Mesendoderm (in vitro differentiated cells): ENCODE measurements at regions not wholly inside any gene's neighbourhood (a gene's known extent, or its start where the extent isn't known, plus 50 kb on each side); places are given as distances from the start of the nearest gene placed in this dataset.

Experiments used
- DNase-seq: peaks from one replicate; pipeline ENCODE4 v3.0.0; 2013
- H2AK5ac ChIP-seq: 2 replicates; pipeline ENCODE4 v1.6.1; 2013; ENCODE audit warnings: low read length, inconsistent platforms
- H2BK120ac ChIP-seq: 2 replicates; pipeline ENCODE4 v1.6.1; 2013; ENCODE audit warnings: low read depth, mild to moderate bottlenecking, low read length, moderate library complexity, mixed read lengths
- H2BK15ac ChIP-seq: replicated peaks from 2 replicates; pipeline ENCODE4 v1.6.1; 2013; ENCODE audit warnings: low read depth, mild to moderate bottlenecking, moderate library complexity
- H2BK5ac ChIP-seq: 2 replicates; pipeline ENCODE4 v1.6.1; 2013; ENCODE audit warnings: low read length, inconsistent platforms
- H3K18ac ChIP-seq: 2 replicates; pipeline ENCODE4 v1.6.1; 2013; ENCODE audit warnings: mild to moderate bottlenecking, low read length, mixed read lengths
- H3K23ac ChIP-seq: one replicate; pipeline ENCODE4 v1.6.1; 2013; ENCODE audit warnings: low read length
- H3K27ac ChIP-seq: 2 replicates; pipeline ENCODE4 v1.5.1; 2013; ENCODE audit warnings: low read depth, mild to moderate bottlenecking, inconsistent platforms, low read length, moderate library complexity
- H3K27me3 ChIP-seq: 2 replicates; pipeline ENCODE4 v1.6.1; 2013; ENCODE audit warnings: low read length, control low read depth, mild to moderate bottlenecking, inconsistent platforms; ENCODE audit not compliant: insufficient read depth, poor library complexity
- H3K36me3 ChIP-seq: 2 replicates; pipeline ENCODE4 v1.6.1; 2013; ENCODE audit warnings: low read length, inconsistent platforms; ENCODE audit not compliant: control insufficient read depth, insufficient read depth
- H3K4ac ChIP-seq: one replicate; pipeline ENCODE4 v1.6.1; 2013; ENCODE audit warnings: low read depth, mild to moderate bottlenecking, low read length, moderate library complexity
- H3K4me1 ChIP-seq: 2 replicates; pipeline ENCODE4 v1.6.1; 2013; ENCODE audit warnings: low read depth, low read length, inconsistent platforms; ENCODE audit not compliant: control insufficient read depth
- H3K4me2 ChIP-seq: 2 replicates; pipeline ENCODE4 v1.6.1; 2013; ENCODE audit warnings: low read length
- H3K4me3 ChIP-seq: 2 replicates; pipeline ENCODE4 v1.5.1; 2013; ENCODE audit warnings: mild to moderate bottlenecking, low read length
- H3K56ac ChIP-seq: one replicate; pipeline ENCODE4 v1.6.1; 2013; ENCODE audit warnings: low read length
- H3K79me1 ChIP-seq: 2 replicates; pipeline ENCODE4 v1.6.1; 2013; ENCODE audit warnings: low read length, inconsistent platforms
- H3K79me2 ChIP-seq: 2 replicates; pipeline ENCODE4 v1.6.1; 2013; ENCODE audit warnings: mild to moderate bottlenecking, low read length; ENCODE audit not compliant: control insufficient read depth, insufficient read depth
- H3K9ac ChIP-seq: 2 replicates; pipeline ENCODE4 v1.6.1; 2013; ENCODE audit warnings: low read length, inconsistent platforms
- H4K5ac ChIP-seq: one replicate; pipeline ENCODE4 v1.6.1; 2013; ENCODE audit warnings: low read length
- H4K8ac ChIP-seq: one replicate; pipeline ENCODE4 v1.6.1; 2013; ENCODE audit warnings: low read depth, mild to moderate bottlenecking, control low read depth, low read length, moderate library complexity
- WGBS: extraction: QIAGEN DNeasy Blood & Tissue Kit; methylation state at CpG from one replicate; pipeline ENCODE4 v1.1.7; 2013; ENCODE audit warnings: low lambda C conversion rate, missing lambda C conversion rate; ENCODE audit not compliant: insufficient coverage; ENCODE audit errors: extremely low coverage; 5-methylcytosine and 5-hydroxymethylcytosine counted together

DNA sequence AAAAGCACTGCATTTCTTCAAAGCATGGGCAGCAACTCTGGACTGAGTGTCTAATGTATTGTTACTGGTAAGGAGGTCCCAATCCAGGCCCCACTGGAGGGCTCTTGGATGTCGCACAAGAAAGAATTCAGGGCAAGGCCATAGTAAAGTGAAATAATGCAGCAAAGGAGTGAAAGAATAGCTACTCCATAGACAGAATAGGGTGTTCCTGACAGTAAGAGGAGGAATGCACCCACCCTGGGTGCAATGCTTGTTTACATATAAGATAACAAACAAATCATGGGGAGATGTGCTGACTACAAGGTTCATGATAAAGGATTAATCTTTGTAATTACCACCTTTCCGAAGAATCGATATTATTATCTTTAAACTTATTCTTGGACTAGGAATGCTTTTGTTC is 58.8 kb upstream of the ABCC4 start:
- Histone ChIP-seq H3K9ac (no peak overlapping the region), H2BK5ac (no peak overlapping the region), H3K36me3 (no peaks in the 10 kb centered on the region), H3K27ac (peak overlapping the region; percentile 77), H3K23ac (no peak overlapping the region), H4K8ac (no peak overlapping the region), H3K79me2 (no peaks in the 10 kb centered on the region), H3K4me1 (peaks cover 2% of the 10 kb centered on the region), H4K5ac (no peak overlapping the region), H2BK120ac (no peak overlapping the region), H3K18ac (no peak overlapping the region), H3K56ac (peak overlapping the region; percentile 8), H3K79me1 (no peaks in the 10 kb centered on the region), H3K27me3 (no peaks in the 10 kb centered on the region), H3K4me3 (no peak overlapping the region), H3K4me2 (no peak overlapping the region), H3K4ac (no peak overlapping the region), H2BK15ac (no peak overlapping the region), H2AK5ac (no peak overlapping the region)
- no CpG with 5 or more reads among the region's 3 CpGs for WGBS
- DNase-seq: peak; percentile 81

DNA sequence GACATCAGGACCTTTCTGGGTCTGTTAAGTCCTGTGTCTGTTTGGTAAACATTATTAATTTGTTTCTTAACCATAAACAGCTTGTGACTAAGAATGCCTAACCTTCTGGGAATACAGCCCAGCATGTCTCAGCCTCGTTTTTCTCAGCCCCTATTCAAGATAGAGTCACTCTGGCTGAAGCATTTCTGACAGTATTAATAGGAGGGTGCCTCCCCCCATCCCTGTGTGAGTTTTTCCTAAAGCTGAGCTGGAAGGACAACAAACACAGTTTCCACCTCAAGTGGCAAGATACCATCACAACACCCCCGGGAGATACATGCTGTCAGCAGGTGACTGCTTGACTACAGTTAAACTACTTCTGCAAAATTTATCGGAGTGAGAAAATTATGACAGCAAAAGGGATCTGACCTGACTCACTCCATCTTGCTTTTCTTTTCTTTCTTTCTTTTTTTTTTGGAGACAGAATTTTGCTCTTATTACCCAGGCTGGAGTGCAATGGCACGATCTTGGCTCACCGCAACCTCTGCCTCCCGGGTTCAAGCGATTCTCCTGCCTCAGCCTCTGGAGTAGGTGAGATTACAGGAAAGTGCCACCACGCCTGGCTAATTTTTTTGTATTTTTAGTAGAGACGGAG is 59.3 kb upstream of the ABCC4 start:
- Histone ChIP-seq H2BK5ac (no peak overlapping the region), H4K8ac (no peak overlapping the region), H3K79me2 (no peaks in the 10 kb centered on the region), H3K4me2 (no peak overlapping the region), H2BK120ac (no peak overlapping the region), H2AK5ac (no peak overlapping the region), H3K27ac (peak overlapping the region; percentile 58), H3K79me1 (no peaks in the 10 kb centered on the region), H3K56ac (no peak overlapping the region), H3K9ac (no peak overlapping the region), H3K4me1 (peaks cover 2% of the 10 kb centered on the region), H2BK15ac (no peak overlapping the region), H3K18ac (no peak overlapping the region), H3K23ac (no peak overlapping the region), H3K27me3 (no peaks in the 10 kb centered on the region), H3K36me3 (no peaks in the 10 kb centered on the region), H3K4me3 (no peak overlapping the region), H3K4ac (no peak overlapping the region), H4K5ac (no peak overlapping the region)
- DNase-seq: no peak
- no CpG with 5 or more reads among the region's 9 CpGs for WGBS

DNA sequence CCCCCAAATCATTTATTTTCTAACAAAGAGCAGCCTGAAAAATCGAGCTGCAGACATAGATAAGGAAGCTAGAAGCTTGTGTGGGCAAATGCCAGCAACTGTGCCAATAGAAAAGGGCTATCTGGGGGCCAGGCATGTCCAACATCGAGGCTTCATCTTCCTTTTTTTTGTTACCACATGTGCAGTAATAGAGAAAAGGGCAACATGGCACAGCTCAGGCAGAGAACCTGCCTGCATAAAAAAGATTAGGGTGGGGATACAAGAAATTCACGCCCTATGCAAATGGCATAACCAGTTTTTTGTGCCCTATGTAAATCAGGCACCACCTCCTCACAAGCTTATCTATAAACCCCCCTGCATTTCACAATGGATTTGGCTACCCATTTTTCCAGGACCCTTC is 60.4 kb upstream of the ABCC4 start:
- Histone ChIP-seq H2BK120ac (peak overlapping the region; percentile 51), H3K27ac (no peak overlapping the region), H3K18ac (no peak overlapping the region), H3K36me3 (no peaks in the 10 kb centered on the region), H3K4me3 (no peak overlapping the region), H3K9ac (no peak overlapping the region), H3K4ac (no peak overlapping the region), H3K23ac (no peak overlapping the region), H3K4me1 (peaks cover 2% of the 10 kb centered on the region), H4K8ac (no peak overlapping the region), H2AK5ac (no peak overlapping the region), H3K56ac (no peak overlapping the region), H3K27me3 (no peaks in the 10 kb centered on the region), H3K79me2 (no peaks in the 10 kb centered on the region), H3K79me1 (no peaks in the 10 kb centered on the region), H2BK5ac (no peak overlapping the region), H2BK15ac (no peak overlapping the region), H3K4me2 (no peak overlapping the region), H4K5ac (no peak overlapping the region)
- no peak for DNase-seq
- WGBS: no CpG with 5 or more reads among the region's 3 CpGs

DNA sequence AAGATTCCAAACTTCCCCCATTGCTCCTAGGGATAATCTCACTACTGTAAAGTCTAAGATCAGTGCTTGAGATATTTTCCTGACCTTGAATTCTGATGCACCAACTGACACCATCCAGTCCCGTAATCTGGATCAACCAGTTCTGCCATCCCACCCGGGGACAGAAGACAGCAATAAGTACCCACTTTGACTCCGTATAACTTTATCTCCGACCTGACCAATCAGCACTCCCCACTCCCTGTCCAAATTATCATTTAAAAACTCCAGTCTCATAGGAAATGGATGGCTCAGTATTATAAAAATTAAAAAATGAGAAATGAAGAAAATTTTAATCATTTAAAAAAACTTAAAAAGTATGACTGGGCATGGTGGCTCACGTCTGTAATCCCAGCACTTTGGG is 61.4 kb upstream of the ABCC4 start:
- H3K23ac ChIP-seq: no peak overlapping the region
- no peak overlapping the region for H3K9ac ChIP-seq
- WGBS: no CpG with 5 or more reads among the region's 5 CpGs
- H3K4me2 ChIP-seq: no peak overlapping the region
- no peak overlapping the region for H3K18ac ChIP-seq
- H3K79me1 ChIP-seq: no peaks in the 10 kb centered on the region
- no peak overlapping the region for H3K27ac ChIP-seq
- H3K79me2 ChIP-seq: no peaks in the 10 kb centered on the region
- H2BK15ac ChIP-seq: no peak overlapping the region
- H4K8ac ChIP-seq: no peak overlapping the region
- no peak overlapping the region for H3K4ac ChIP-seq
- no peak overlapping the region for H2BK5ac ChIP-seq
- no peak for DNase-seq
- H2AK5ac ChIP-seq: no peak overlapping the region
- no peaks in the 10 kb centered on the region for H3K36me3 ChIP-seq
- no peak overlapping the region for H3K4me3 ChIP-seq
- no peaks in the 10 kb centered on the region for H3K27me3 ChIP-seq
- H3K56ac ChIP-seq: no peak overlapping the region
- peaks cover 2% of the 10 kb centered on the region for H3K4me1 ChIP-seq
- no peak overlapping the region for H2BK120ac ChIP-seq
- H4K5ac ChIP-seq: no peak overlapping the region

DNA sequence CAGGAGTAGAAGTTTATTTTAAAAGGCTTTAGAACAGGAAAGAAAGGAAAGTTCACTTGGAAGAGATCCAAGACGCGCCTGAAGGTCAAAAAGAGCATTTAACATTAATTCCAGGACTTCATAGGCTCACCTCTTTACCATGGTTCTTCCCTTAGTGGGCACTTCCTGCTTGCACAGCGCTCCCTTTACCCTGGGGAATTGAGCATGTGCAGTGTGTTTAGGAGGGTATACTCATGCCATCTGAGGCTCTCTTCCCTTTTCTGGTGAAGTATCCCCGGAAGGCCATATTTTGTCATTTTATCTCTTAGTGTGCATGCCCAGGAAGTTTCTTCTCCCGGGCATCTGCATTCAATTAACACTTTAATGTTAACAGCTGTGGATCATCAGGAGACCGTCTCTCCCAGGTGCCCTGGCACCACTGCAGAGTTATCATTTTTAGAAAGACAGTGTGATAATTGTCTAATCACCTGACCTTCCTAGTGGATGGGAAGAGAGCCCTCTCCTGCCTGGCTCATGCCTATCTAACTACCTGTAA is 66.1 kb upstream of the ABCC4 start:
- WGBS: no CpG with 5 or more reads among the region's 6 CpGs

DNA sequence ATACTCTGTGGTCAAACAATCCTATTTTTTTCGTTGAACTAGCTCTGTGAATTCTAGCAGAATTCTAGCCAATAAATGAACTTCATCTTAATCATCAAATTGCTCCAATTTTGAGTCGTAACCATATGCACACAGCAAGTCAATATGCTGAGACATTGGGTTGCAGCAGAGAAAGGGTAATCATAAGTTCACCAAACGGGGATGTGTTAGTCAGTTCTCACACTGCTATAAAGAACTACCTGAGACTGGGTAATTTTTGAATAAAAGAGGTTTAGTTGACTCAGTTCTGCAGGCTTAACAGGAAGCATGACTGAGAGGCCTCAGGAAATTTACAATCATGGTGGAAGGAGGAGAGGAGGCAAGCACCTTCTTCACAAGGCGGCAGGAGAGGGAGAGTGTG is 67.7 kb upstream of the ABCC4 start:
- H4K5ac ChIP-seq: no peak overlapping the region
- H3K18ac ChIP-seq: no peak overlapping the region
- H3K23ac ChIP-seq: no peak overlapping the region
- no peak overlapping the region for H3K9ac ChIP-seq
- H3K4me3 ChIP-seq: no peak overlapping the region
- no peaks in the 10 kb centered on the region for H3K36me3 ChIP-seq
- no peak overlapping the region for H3K27ac ChIP-seq
- no peak overlapping the region for H2BK120ac ChIP-seq
- no peak overlapping the region for H3K56ac ChIP-seq
- H2AK5ac ChIP-seq: no peak overlapping the region
- H2BK15ac ChIP-seq: no peak overlapping the region
- DNase-seq: no peak
- H3K79me2 ChIP-seq: no peaks in the 10 kb centered on the region
- no peak overlapping the region for H3K4me2 ChIP-seq
- H3K79me1 ChIP-seq: no peaks in the 10 kb centered on the region
- H3K27me3 ChIP-seq: no peaks in the 10 kb centered on the region
- WGBS: no CpG with 5 or more reads among the region's 4 CpGs
- no peak overlapping the region for H2BK5ac ChIP-seq
- no peak overlapping the region for H3K4ac ChIP-seq
- H4K8ac ChIP-seq: no peak overlapping the region
- H3K4me1 ChIP-seq: no peaks in the 10 kb centered on the region

More for the DNA sequence above, 66.1 kb upstream of the ABCC4 start:
- no peak overlapping the region for H3K4me2 ChIP-seq
- DNase-seq: no peak
- no peak overlapping the region for H2BK5ac ChIP-seq
- H3K23ac ChIP-seq: no peak overlapping the region
- H2AK5ac ChIP-seq: no peak overlapping the region
- H3K79me1 ChIP-seq: no peaks in the 10 kb centered on the region
- H2BK120ac ChIP-seq: no peak overlapping the region
- no peak overlapping the region for H4K5ac ChIP-seq
- H3K27ac ChIP-seq: no peak overlapping the region
- H3K27me3 ChIP-seq: no peaks in the 10 kb centered on the region
- no peak overlapping the region for H3K18ac ChIP-seq
- H3K4me3 ChIP-seq: no peak overlapping the region
- H3K79me2 ChIP-seq: no peaks in the 10 kb centered on the region
- H3K4ac ChIP-seq: no peak overlapping the region
- H2BK15ac ChIP-seq: no peak overlapping the region
- no peak overlapping the region for H3K9ac ChIP-seq
- H3K56ac ChIP-seq: no peak overlapping the region
- no peaks in the 10 kb centered on the region for H3K36me3 ChIP-seq
- no peak overlapping the region for H4K8ac ChIP-seq
- no peaks in the 10 kb centered on the region for H3K4me1 ChIP-seq
